HS-27A (cell line): ENCODE measurements at regions not wholly inside any gene's neighbourhood (a gene's known extent, or its start where the extent isn't known, plus 50 kb on each side); places are given as distances from the start of the nearest gene placed in this dataset.

Experiments used
- DNase-seq: peaks from one replicate; pipeline ENCODE4 v3.0.0-alpha.2; 2012; ENCODE audit warnings: low read depth, missing footprints

GRCh38 chr9:90100014-90100413, 495.2 kb downstream of the GADD45G start:
- no peak for DNase-seq

DNA sequence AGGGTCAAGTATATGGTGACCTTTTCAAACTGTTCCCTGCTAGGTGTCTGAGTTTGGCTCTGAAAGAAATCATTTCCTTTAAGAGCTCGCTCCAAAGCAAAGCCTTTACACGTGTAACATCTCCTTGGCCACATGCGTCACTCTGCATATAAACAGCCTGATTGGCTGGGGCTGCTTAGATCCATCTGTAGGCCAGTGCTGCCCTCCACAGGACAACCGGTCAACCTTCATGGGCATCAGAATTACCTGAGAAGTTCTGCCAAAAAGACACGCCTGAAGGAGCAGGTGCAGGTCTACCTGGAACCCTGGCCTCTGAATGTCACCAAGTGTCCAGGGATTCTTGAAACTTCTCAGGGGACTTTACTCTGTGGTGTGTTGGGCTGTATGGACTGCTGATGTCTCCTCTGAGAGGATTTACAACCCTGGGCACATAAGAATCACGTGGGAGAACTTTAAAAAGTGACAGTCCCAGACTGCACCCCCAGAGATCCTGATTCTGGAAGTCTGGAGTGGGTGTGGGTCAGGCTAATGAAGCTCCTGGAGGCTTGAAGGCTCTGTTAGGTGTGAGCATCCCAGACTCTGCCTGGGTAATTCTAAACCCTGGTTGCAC, 497.6 kb downstream of the GADD45G start:
- DNase-seq: no peak

GRCh38 chr9:90103771-90104170, 499.0 kb downstream of the GADD45G start:
- no peak for DNase-seq

DNA sequence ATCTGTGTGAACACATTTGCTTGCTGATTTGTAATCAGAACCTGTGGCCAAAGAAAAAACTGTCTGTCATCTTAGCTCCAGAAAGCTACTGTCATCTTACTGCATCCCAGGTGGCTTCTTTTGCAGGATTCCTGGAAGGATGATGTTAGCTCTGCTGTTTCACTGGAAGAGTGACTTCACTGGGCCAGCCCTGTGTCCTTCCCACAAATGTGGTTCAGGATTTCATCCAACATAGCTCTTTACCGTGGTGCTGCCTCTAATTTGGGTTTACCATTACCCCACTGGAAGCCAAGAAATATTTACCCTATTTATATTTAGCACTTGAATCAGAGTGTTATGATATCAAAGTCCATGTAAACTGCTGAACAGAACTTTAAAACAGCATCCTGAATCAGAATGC, 501.0 kb downstream of the GADD45G start:
- DNase-seq: no peak

DNA sequence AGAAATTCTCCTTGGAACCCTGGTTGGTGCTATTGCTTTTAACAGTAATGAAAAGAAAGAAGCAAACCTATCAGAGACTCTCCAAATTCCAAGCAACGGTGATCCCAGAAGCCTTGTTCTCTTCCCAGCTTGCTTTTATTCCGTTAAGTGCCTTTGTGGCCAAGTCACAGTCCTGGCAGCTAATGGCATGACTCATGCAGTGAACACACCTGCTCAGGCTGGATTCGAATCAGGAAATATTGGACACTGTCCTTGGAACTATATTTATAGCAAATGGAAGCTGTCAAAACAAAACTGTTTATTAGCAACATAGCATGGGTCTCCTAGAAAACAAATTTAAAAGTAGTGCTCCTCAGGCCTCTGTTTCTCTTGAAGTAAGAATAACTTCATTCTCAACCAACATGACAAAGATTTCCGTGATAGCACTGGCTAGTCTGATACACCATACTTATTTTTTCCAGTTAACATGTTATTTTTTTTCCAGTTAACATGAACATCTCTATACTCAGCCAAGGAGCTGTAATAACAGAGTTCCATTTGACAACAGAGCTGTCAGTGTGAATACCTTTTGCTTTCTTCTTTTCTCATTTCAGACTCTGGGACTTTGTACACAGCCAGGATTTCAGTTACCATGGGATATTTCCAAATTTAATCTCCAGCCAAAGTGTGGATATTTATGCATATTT, 502.4 kb downstream of the GADD45G start:
- no peak for DNase-seq

- no peak for DNase-seq
Measured at GRCh38 chr9:90107726-90108655, 503.2 kb downstream of the GADD45G start.

- no peak for DNase-seq
Measured at GRCh38 chr9:90112788-90113187, 508.0 kb downstream of the GADD45G start.

- no peak for DNase-seq
Measured at GRCh38 chr9:90114641-90115425, 510.0 kb downstream of the GADD45G start.

- no peak for DNase-seq
Measured at GRCh38 chr9:90121762-90122161, 517.0 kb downstream of the GADD45G start.

GRCh38 chr9:90124961-90125360, 517.7 kb downstream of the DIRAS2 start:
- DNase-seq: no peak

DNA sequence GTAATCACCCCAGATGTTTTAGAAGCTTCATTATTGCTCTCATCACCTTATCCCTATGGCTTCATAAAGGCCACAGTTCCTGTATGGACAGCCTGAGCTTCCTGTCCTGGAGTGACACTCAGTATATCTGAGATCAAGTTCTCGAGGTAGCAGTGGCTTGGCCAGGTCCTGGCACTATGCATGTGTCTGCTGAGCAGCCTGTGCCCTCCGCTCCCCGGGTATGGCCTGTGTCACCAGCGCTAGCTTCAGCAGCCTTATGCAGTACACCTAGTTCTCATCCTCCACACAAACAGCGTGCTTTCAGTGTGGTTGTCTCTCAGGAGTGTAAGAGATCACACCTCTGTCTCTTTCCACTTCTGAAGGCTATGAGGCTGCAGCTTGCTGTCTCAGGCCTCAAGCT, 514.7 kb downstream of the DIRAS2 start:
- no peak for DNase-seq

DNA sequence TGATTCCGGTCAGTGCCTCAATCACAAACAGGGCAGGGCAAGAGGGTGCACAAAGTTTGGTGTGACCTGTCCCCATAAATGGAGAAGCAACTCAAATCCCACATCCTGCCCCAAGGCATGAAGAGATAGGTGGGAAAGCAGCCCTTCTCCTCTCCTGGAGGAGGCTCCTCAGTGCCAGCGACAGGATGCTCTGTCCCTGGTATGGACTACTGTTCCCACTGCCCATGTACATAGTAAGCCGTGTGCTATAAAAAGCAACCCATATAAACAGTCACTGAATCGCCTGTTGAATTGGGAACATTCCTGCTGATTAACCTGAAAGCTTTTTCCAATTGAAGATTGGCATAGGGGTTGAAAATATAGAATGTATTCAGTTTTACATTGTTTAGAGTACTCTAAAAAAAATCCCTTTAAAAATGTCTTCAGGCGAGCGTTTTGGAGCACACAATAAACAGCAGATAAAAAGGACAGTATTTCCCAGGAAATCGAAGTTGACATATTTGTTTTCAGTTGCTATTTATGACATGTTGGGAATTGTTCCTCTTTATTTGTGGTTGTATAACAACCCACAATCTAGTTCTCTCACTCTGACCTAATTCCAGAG, 513.9 kb downstream of the DIRAS2 start:
- no peak for DNase-seq

DNA sequence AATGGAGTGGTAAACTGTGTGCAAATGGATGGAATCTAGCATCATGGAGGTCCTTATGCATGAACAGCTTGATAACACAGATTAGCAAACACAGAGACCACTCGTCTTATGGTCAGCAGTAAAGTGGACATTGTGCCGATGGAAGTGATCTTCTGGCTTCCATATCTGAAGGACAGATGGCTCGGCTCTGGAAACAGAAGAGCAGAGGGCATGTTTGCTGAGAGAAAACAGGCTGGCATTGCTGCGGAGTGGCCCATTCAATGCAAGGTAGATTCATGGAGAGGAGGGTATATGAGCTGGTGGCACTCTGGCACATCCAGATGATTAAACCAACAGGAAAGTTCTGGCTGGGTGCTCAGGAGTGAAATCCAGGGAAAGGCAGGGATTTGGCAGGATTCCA, 513.2 kb downstream of the DIRAS2 start:
- DNase-seq: no peak

- DNase-seq: no peak
Measured at GRCh38 chr9:90131568-90131967, 511.1 kb downstream of the DIRAS2 start.

- no peak for DNase-seq
Measured at GRCh38 chr9:90132866-90133265, 509.8 kb downstream of the DIRAS2 start.

- no peak for DNase-seq
Measured at GRCh38 chr9:90137801-90138200, 504.8 kb downstream of the DIRAS2 start.

- no peak for DNase-seq
Measured at GRCh38 chr9:90140131-90140818, 502.3 kb downstream of the DIRAS2 start.

GRCh38 chr9:90141723-90142122, 500.9 kb downstream of the DIRAS2 start:
- DNase-seq: no peak

DNA sequence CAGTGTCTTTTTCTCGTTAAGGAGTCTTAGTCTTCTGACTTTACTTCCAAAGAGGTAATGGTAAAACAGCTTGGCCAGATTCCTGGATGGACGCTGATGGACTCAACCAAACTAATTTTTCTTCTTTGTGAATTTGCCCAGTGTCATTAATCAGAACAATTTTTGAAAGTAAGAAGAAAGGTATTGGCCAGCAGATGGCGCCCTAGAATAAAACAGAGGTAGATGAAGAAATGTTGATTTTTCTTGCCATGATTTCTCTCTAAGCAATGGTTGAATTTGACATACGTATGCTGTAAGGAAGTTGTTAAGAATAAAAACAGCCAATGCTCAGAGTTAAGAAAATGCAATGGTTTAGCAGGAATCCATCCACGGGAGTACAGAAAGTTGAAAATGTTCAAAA, 500.0 kb downstream of the DIRAS2 start:
- no peak for DNase-seq

- no peak for DNase-seq
Measured at GRCh38 chr9:90147426-90147825, 495.2 kb downstream of the DIRAS2 start.

DNA sequence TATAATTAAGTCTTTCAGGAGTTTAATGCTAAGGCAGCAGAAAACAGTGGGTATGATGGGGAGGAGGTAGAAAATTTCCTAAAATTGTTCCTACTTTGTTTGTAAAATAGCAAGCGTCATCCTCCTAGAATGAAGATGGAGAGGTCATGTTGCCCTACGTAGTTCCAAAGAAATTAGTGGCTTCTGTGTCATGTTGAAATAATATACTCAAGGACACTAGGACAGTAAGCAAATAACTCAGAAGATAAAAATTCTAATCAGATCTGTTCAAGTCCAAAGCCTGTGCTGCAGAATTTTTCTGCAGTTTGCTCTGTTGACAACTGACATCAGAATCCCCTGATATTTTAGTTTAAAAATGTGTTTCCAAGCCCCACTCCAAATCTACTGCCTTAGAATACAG, 486.3 kb downstream of the DIRAS2 start:
- no peak for DNase-seq
